Choroid plexus epithelial cell (primary cell): ENCODE measurements at regions not wholly inside any gene's neighbourhood (a gene's known extent, or its start where the extent isn't known, plus 50 kb on each side); places are given as distances from the start of the nearest gene placed in this dataset.

Experiments used
- DNase-seq: peaks from one replicate; pipeline ENCODE4 v3.0.0-alpha.2; 2010; ENCODE audit warnings: low read depth
- H3K4me3 ChIP-seq: 2 replicates; pipeline ENCODE4 v1.5.1; 2011; ENCODE audit warnings: low read depth, mild to moderate bottlenecking, control low read depth, low read length, moderate library complexity
- TF ChIP-seq, protein P1 (sequence below): conservative IDR thresholded peaks from 2 replicates; pipeline ENCODE4 v1.5.1; 2011; ENCODE audit warnings: low read depth, mild to moderate bottlenecking, control low read depth, inconsistent platforms, low read length, moderate library complexity

DNA sequence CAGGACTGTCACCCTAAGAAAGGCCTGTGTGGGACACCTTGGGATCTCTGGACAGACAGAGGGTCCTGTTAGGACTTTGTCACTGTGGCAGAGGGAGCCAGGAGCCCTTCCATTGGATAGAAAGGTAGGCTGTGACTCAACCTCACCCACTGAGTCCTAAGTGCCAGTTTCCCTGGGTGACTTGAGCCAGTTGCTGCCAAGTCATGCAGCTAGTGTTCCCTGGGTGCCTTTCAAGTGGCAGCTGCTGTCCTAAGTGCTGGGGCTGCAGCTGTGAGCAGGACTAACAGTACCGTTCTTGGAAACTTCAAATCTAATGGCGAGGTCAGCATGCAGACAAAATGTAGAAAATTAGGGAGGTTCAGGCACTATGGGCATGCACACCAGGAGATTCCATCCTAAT lies 393.7 kb downstream of the TMEM135 start:
- TF ChIP-seq, protein P1, sequence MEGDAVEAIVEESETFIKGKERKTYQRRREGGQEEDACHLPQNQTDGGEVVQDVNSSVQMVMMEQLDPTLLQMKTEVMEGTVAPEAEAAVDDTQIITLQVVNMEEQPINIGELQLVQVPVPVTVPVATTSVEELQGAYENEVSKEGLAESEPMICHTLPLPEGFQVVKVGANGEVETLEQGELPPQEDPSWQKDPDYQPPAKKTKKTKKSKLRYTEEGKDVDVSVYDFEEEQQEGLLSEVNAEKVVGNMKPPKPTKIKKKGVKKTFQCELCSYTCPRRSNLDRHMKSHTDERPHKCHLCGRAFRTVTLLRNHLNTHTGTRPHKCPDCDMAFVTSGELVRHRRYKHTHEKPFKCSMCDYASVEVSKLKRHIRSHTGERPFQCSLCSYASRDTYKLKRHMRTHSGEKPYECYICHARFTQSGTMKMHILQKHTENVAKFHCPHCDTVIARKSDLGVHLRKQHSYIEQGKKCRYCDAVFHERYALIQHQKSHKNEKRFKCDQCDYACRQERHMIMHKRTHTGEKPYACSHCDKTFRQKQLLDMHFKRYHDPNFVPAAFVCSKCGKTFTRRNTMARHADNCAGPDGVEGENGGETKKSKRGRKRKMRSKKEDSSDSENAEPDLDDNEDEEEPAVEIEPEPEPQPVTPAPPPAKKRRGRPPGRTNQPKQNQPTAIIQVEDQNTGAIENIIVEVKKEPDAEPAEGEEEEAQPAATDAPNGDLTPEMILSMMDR = no peak
- no peak overlapping the region for H3K4me3 ChIP-seq
- no peak for DNase-seq

DNA sequence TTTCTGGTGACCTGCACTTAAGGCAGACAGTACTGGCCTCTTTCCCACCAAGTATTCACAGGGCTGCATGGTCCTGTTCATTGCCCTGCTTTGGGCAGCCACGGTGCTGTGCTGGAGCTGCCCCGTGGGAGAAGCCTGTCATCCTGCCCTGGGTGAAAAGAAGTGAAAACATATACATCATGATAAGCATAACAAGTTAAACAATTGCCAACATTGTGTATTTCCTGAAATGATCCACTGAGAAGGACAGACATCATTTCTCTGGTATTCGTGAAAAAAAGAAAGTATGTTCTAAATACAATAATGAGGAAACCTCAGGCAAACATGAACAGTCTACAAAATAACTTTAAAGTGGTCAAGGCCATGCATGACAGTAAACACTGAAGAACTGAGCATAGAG lies 393.1 kb downstream of the TMEM135 start:
- TF ChIP-seq, protein P1 = no peak
- no peak overlapping the region for H3K4me3 ChIP-seq
- DNase-seq = no peak

DNA sequence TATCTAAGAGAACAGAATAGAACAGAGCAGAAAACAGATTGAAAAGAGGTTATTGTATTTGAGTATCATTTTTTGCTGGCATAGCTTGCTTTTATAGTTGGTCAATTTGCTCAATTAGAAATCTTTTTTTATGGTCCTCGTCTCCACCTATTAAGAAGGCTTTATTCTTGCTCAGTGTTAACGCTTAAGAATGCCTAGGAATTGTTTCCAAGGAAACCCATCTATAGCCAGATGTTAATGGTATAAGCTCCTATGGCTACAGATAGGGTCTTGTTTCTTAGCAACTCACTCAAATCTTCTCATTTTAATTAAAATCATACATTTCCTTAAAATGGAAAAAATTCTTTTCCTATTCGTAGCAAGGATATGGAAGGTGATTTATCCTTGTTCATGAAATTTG lies 392.3 kb downstream of the TMEM135 start:
- DNase-seq = no peak
- H3K4me3 ChIP-seq = no peak overlapping the region
- TF ChIP-seq, protein P1 = no peak

DNA sequence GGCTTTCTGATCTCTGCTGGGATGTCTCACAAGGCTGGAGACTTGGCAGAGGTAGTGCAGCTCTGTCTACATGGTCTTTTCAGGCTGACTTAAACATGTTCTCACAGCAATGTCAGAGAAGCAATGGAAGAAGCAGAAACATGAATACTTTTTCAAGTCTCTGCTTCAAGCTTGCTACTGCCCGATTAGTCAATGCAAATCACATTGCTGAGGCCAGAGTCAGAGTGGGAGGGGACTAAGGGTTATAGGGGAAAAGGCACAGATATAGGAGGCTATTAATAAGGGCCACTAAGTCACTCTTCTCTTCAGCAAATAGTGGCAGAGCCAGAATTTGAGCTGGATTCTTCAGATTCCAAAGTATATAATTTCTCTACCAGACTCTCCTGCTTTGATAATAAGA lies 390.5 kb downstream of the TMEM135 start:
- no peak overlapping the region for H3K4me3 ChIP-seq
- TF ChIP-seq, protein P1 = no peak
- DNase-seq = peak; percentile 9

DNA sequence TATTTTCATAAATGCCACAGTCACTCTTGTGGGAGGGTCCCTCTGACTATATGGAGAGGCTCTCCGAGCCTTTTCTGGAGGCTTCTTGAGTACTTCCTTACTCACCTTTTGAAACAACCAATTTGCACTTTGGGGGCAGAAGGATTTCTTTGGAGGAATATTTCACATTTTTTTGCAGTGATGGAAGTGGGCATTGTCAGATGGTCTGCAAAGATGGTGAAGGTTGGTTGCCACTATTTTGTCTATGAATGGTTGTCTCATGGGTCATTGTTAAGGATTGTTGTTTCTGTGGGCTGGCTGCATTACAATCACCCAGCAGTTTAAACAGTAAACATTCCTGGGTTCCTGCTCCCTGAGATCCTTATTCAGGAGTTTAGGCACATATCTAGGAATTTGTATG lies 388.2 kb downstream of the TMEM135 start:
- TF ChIP-seq, protein P1 = no peak
- H3K4me3 ChIP-seq = no peak overlapping the region
- DNase-seq = no peak

DNA sequence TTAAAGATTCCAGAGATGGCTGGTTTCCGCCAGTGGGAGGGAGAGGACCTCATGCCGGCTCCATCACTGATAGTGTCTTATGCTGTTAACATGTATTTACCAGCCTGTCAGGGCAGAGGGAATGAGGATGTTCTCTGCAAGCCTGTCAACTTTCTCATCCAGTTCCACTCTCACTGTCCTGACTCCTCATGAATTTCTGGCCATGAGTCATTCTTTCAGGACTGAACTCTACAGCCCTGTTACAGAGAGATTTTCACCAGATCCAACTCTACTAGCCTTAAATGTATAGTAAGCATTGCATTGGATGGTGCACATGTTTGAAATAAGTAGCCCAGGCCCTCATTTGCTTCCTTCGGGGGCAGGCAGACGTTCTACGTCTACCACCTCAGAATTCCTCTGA lies 387.7 kb downstream of the TMEM135 start:
- TF ChIP-seq, protein P1 = no peak
- DNase-seq = no peak

GRCh38 chr11:87423161-87423560 lies 385.4 kb downstream of the TMEM135 start:
- H3K4me3 ChIP-seq = no peak overlapping the region
- TF ChIP-seq, protein P1 = no peak
- no peak for DNase-seq

More for the DNA sequence above, 387.7 kb downstream of the TMEM135 start:
- H3K4me3 ChIP-seq = no peak overlapping the region
